Esophagus squamous epithelium (tissue), 5 donors: ENCODE measurements at regions not wholly inside any gene's neighbourhood (a gene's known extent, or its start where the extent isn't known, plus 50 kb on each side); places are given as distances from the start of the nearest gene placed in this dataset.

Experiments used
- DNase-seq: peaks from one replicate; lab custom pipeline; 2025; lab: John Stamatoyannopoulos, UW
- H3K27ac ChIP-seq, 4 donors: fragments of 200-600 bp; sonication (generic); one replicate each; pipeline ENCODE4 v1.5.1; 2016 to 2019; ENCODE audit warnings: mild to moderate bottlenecking in 1 of 4
- H3K27me3 ChIP-seq, 4 donors: fragments of 200-600 bp; sonication (generic); 1 replicate in 3 of 4; 2 replicates in 1 of 4; pipeline versions ENCODE4 v1.5.1 to v1.6.0; 2017 to 2021; ENCODE audit warnings: antibody characterized with exemption in 1 of 4
- H3K36me3 ChIP-seq, 3 donors: fragments of 200-600 bp; sonication (generic); one replicate each; pipeline ENCODE4 v1.5.1; 2016 to 2019
- H3K4me1 ChIP-seq, 3 donors: fragments of 200-600 bp; sonication (generic); one replicate each; pipeline ENCODE4 v1.5.1; 2017 to 2019
- H3K4me3 ChIP-seq, 4 donors: fragments of 200-600 bp; sonication (generic); 1 replicate in 3 of 4; 2 replicates in 1 of 4; pipeline ENCODE4 v1.5.1; 2016 to 2019; ENCODE audit warnings: mild to moderate bottlenecking in 2 of 4, moderate library complexity in 1 of 4
- H3K9me3 ChIP-seq, 3 donors: fragments of 200-600 bp; sonication (generic); one replicate each; pipeline ENCODE4 v1.5.1; 2016 to 2019
- POLR2A ChIP-seq, 4 donors: fragments of 450-650 bp; IDR thresholded peaks; one replicate each; pipeline ENCODE4 v1.6.1; 2017; ENCODE audit warnings: antibody characterized with exemption in 4 of 4, mild to moderate bottlenecking in 4 of 4, moderate library complexity in 3 of 4
- WGBS, 2 donors: methylation state at CpG; one replicate each; pipeline ENCODE4 v1.1.5; 2018; 5-methylcytosine and 5-hydroxymethylcytosine counted together
- intact Hi-C: fragments of 100-400 bp; cut with DNase I; formaldehyde crosslinking; loops from one replicate; pipeline ENCODE4 v1.15.0; 2022
- TF ChIP-seq, protein P1 (sequence below), 6 experiments: fragments of 450-650 bp in 4 of 6; fragments of 200-600 bp in 2 of 6; sonication (generic) in 2 of 6; IDR thresholded peaks; one replicate each; pipeline ENCODE4 v1.5.1; 2016 to 2019; ENCODE audit warnings: antibody characterized with exemption in 6 of 6, mild to moderate bottlenecking in 4 of 6, moderate library complexity in 4 of 6
- donor health status: DM: yes; HTN: yes; CAD: no.

DNA sequence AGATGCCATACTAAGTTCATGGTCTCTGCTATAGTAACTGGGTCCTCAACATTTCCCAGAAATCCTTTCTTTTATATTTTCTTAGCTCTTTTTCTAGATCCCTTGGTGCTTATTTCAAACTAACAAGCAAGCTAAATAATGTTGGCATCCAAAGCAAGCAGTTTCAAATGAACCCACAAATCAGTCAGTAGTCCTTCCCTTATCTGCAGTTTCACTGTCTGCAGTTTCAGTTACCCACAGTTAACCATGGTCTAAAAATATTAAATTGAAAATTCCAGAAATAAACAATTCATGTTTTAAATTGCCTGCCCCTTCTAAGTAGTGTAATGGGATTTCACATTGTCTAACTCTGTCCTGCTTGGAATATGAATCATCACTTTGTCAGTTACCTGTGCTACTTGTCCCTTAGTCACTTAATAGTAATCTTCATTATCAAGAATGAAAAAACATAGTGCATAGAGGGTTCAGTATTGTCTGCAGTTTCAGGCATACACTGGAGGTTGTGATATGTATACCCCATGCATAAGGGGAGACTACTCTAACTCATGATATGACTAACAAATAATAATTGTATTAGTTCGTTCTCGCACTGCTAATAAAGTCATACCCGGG, 633.7 kb downstream of the MECOM start:
- Histone ChIP-seq H3K27me3 (no peaks in the 10 kb centered on the region), H3K27ac (no peak overlapping the region), H3K4me1 (peaks cover 0 to 14% (median 0%) of the 10 kb centered on the region in 3 donors), H3K36me3 (no peaks in the 10 kb centered on the region), H3K4me3 (no peak overlapping the region), H3K9me3 (no peaks in the 10 kb centered on the region)
- DNase-seq: no peak
- TF ChIP-seq, protein P1, sequence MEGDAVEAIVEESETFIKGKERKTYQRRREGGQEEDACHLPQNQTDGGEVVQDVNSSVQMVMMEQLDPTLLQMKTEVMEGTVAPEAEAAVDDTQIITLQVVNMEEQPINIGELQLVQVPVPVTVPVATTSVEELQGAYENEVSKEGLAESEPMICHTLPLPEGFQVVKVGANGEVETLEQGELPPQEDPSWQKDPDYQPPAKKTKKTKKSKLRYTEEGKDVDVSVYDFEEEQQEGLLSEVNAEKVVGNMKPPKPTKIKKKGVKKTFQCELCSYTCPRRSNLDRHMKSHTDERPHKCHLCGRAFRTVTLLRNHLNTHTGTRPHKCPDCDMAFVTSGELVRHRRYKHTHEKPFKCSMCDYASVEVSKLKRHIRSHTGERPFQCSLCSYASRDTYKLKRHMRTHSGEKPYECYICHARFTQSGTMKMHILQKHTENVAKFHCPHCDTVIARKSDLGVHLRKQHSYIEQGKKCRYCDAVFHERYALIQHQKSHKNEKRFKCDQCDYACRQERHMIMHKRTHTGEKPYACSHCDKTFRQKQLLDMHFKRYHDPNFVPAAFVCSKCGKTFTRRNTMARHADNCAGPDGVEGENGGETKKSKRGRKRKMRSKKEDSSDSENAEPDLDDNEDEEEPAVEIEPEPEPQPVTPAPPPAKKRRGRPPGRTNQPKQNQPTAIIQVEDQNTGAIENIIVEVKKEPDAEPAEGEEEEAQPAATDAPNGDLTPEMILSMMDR (IDR thresholded peaks at IDR 0.05): no peak
- no peak for TF ChIP-seq POLR2A (IDR thresholded peaks at IDR 0.05)
- WGBS, 2 donors: 92% methylated on average over 3 of the region's 3 CpGs
- intact Hi-C loops: no loop called here

DNA sequence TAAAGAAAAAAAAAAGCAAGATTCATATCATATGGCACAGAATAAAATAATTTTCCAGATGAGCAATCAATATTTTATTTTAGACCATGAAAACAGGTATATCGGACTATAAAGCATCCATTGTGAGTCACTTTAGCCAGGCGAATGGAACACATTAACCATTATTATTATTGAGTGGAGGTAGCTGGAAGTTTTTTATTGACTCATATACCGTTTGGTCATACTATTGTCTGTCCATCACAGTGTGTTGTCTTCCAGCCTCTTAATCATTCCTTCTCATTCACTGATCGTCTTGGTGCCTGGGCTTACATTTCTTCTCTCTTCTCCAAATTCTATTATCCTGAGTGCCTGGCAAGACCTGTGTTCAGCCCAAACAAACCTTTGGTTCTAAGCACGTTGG, 634.8 kb downstream of the MECOM start:
- DNase-seq: no peak
- H3K9me3 ChIP-seq: no peaks in the 10 kb centered on the region
- H3K4me3 ChIP-seq: no peak overlapping the region
- TF ChIP-seq, protein P1 (IDR thresholded peaks at IDR 0.05): no peak
- no peak for TF ChIP-seq POLR2A (IDR thresholded peaks at IDR 0.05)
- H3K4me1 ChIP-seq: peaks cover 0 to 14% (median 0%) of the 10 kb centered on the region in 3 donors
- no peak overlapping the region for H3K27ac ChIP-seq
- intact Hi-C loops: no loop called here
- no peaks in the 10 kb centered on the region for H3K36me3 ChIP-seq
- 71 to 73% methylated on average over 5 of the region's 5 CpGs for WGBS, 2 donors
- no peaks in the 10 kb centered on the region for H3K27me3 ChIP-seq

DNA sequence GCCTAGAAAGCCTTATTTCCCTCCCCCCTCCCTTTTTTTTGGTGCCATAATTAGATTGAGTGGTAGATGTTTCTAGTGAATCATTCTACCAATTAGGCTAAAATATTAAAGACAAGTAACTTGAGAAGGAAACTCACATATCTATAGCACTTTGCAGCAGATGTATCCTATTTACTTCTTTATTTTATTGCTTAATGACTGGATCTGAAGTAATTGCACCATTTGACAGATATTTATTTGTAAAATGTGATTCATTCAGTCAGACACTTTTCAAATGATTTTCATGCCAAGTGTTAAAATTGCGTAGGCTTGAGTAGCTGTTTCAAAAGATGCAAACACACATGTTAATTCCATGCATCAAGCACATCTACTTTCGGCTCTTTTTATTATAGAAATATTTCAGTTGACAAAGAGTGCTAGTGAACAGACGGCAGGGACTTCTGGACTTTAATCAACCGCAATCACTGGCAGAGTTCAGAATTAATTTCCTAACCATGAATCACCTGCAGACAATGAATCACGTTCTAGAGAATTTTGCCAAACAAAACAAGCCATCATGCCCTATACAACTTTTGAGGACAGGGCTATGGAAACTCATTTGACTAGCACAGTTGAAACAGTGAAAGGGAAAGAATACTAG, 636.8 kb downstream of the MECOM start:
- DNase-seq: no peak
- Histone ChIP-seq H3K4me3 (peak overlapping the region in 1 of 4 donors; percentile 16), H3K4me1 (peaks cover 0 to 14% (median 0%) of the 10 kb centered on the region in 3 donors), H3K27ac (peak overlapping the region in 2 of 4 donors; percentile 10 to 34), H3K9me3 (no peaks in the 10 kb centered on the region), H3K36me3 (no peaks in the 10 kb centered on the region), H3K27me3 (no peaks in the 10 kb centered on the region)
- whole genome bisulfite sequencing, 2 donors: 23 to 24% methylated on average over 5 of the region's 5 CpGs
- no peak for TF ChIP-seq POLR2A (IDR thresholded peaks at IDR 0.05)
- TF ChIP-seq, protein P1 (IDR thresholded peaks at IDR 0.05): no peak
- intact Hi-C loops: no loop called here

DNA sequence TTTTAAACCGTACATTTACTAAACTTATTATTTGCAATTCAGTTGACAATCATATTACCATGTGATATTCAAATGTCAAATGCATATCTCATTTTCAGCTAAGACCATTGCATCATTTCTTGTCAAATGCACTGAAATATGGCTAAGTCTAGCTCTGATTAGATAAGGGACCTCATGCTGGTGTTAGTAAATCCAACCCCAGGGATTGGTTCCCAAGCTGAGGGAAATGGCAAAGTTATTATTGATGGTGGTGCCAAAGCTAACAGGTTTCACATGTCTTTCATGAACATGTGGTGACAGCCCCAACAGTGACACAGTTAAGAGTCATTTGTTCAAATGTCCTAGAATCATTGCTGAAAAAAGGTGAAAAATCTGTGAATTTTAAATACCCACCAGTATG, 641.1 kb downstream of the MECOM start:
- Histone ChIP-seq H3K27me3 (no peaks in the 10 kb centered on the region), H3K4me3 (no peak overlapping the region), H3K9me3 (no peaks in the 10 kb centered on the region), H3K27ac (no peak overlapping the region), H3K36me3 (no peaks in the 10 kb centered on the region), H3K4me1 (peaks cover 0 to 14% (median 0%) of the 10 kb centered on the region in 3 donors)
- no peak for DNase-seq
- TF ChIP-seq, protein P1 (IDR thresholded peaks at IDR 0.05): no peak
- 90 to 91% methylated on average over 1 of the region's 1 CpG for WGBS, 2 donors
- intact Hi-C loops: no loop called here

DNA sequence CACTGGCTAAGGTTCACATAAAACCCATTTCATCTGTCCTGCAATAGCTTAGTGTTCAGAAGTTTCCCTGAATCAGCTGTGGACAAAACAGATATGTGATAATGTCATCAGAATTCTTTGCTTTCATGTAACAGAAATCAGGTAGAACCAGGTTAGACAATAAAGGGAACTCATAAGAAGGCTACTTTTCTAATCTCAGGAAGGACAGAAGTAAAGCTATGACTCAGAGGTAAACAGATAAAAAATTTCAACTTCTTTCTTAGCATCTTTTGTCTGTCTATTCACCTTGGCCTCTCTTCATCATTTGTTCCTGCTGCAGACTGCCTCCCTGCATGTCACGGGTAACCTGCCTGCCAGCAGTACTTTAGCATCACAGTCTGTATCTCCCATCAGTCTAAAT, 643.1 kb downstream of the MECOM start:
- no peak overlapping the region for H3K27ac ChIP-seq
- DNase-seq: no peak
- no peaks in the 10 kb centered on the region for H3K36me3 ChIP-seq
- no peaks in the 10 kb centered on the region for H3K4me1 ChIP-seq
- intact Hi-C loops: no loop called here
- no peaks in the 10 kb centered on the region for H3K9me3 ChIP-seq
- TF ChIP-seq, protein P1 (IDR thresholded peaks at IDR 0.05): no peak
- TF ChIP-seq POLR2A (IDR thresholded peaks at IDR 0.05): no peak
- no peak overlapping the region for H3K4me3 ChIP-seq
- H3K27me3 ChIP-seq: no peaks in the 10 kb centered on the region
- WGBS, 2 donors: 67 to 80% methylated on average over 1 of the region's 1 CpG
